ENCODE measurements at regions not wholly inside any gene's neighbourhood (a gene's known extent, or its start where the extent isn't known, plus 50 kb on each side); places are given as distances from the start of the nearest gene placed in this dataset.

DNA sequence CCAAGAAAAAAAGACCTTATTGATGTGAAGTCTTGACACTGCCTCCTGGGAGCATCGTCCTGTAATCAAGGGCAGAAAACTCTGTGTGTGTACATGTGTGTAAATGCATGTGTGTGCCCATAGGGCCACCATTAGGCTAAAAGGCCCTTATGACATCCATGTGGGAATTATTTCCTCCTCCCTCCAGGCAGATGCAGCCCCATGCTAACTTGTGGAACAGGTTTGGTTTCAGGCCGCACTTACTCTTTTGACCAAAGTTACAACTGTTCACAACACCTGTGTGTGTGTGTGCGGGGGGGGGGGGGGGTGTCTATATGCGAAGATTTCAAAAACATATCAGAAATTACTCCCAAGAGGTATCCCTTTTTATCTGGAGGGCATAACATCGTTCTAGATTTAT, 87.4 kb upstream of the SLC14A2 start:
- DNase-seq (no peak), ATAC-seq (ENCODE audit: low FRiP score) (no peak)
- WGBS, 2 donors: 88 to 90% methylated on average over 5 of the region's 5 CpGs
- Histone ChIP-seq H3K27me3 (ENCODE audit: control insufficient read depth in 1 of 2, insufficient read depth in 2 of 2, low read length in 1 of 2) (no peaks in the 10 kb centered on the region), H3K4me1 (ENCODE audit: control insufficient read depth in 1 of 2, insufficient read depth in 2 of 2, low read length in 2 of 2) (no peaks in the 10 kb centered on the region), H3K9me3 (ENCODE audit: control insufficient read depth, low read length) (no peaks in the 10 kb centered on the region), H3K27ac (ENCODE audit: low read depth in 1 of 2, low read length in 2 of 2) (no peak overlapping the region), H3K4me3 (ENCODE audit: low read length in 2 of 2) (no peak overlapping the region), H3K36me3 (ENCODE audit: control insufficient read depth in 1 of 2, insufficient read depth in 2 of 2, low read length in 1 of 2) (no peaks in the 10 kb centered on the region)
- intact Hi-C loops (cut with DNase I): no loop called here

- H3K9me3 ChIP-seq (ENCODE audit: control insufficient read depth, low read length): no peaks in the 10 kb centered on the region
- no peak overlapping the region for H3K4me3 ChIP-seq (ENCODE audit: low read length in 2 of 2)
- intact Hi-C loops (cut with DNase I): no loop called here
- no peak for ATAC-seq (ENCODE audit: low FRiP score)
- DNase-seq: no peak
- no peaks in the 10 kb centered on the region for H3K27me3 ChIP-seq (ENCODE audit: control insufficient read depth in 1 of 2, insufficient read depth in 2 of 2, low read length in 1 of 2)
- no peaks in the 10 kb centered on the region for H3K36me3 ChIP-seq (ENCODE audit: control insufficient read depth in 1 of 2, insufficient read depth in 2 of 2, low read length in 1 of 2)
- 50 to 67% methylated on average over 2 of the region's 2 CpGs for whole genome bisulfite sequencing, 2 donors
- no peak overlapping the region for H3K27ac ChIP-seq (ENCODE audit: low read depth in 1 of 2, low read length in 2 of 2)
- no peaks in the 10 kb centered on the region for H3K4me1 ChIP-seq (ENCODE audit: control insufficient read depth in 1 of 2, insufficient read depth in 2 of 2, low read length in 2 of 2)
Measured at GRCh38 chr18:45528712-45529336, 86.5 kb upstream of the SLC14A2 start.

DNA sequence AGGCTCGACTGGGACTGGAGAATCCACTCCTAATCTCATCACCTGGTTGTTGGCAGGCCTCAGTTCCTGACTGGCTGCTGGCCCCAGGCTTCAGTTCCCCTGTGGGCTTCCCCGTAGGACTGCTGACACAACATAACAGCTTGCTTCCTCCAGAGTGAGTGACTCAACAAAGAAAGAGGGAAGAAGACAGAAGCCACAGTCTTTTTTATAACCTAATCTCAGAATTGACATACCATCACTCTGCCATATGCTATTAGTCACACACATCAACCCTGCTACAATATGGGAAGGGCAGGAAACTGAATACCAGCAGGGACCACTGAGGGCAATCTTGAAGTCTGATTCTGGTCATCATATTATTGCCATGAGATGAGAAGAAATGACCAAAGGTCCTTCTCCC, 76.8 kb upstream of the SLC14A2 start:
- 70 to 79% methylated on average over 2 of the region's 2 CpGs for WGBS, 2 donors
- Histone ChIP-seq H3K9me3 (ENCODE audit: control insufficient read depth, low read length) (no peaks in the 10 kb centered on the region), H3K36me3 (ENCODE audit: control insufficient read depth in 1 of 2, insufficient read depth in 2 of 2, low read length in 1 of 2) (no peaks in the 10 kb centered on the region), H3K27ac (ENCODE audit: low read depth in 1 of 2, low read length in 2 of 2) (no peak overlapping the region), H3K4me1 (ENCODE audit: control insufficient read depth in 1 of 2, insufficient read depth in 2 of 2, low read length in 2 of 2) (peaks cover 0 to 4% of the 10 kb centered on the region in 2 donors), H3K27me3 (ENCODE audit: control insufficient read depth in 1 of 2, insufficient read depth in 2 of 2, low read length in 1 of 2) (no peaks in the 10 kb centered on the region), H3K4me3 (ENCODE audit: low read length in 2 of 2) (no peak overlapping the region)
- no peak for DNase-seq
- ATAC-seq (ENCODE audit: low FRiP score): no peak
- intact Hi-C loops (cut with DNase I): no loop called here

DNA sequence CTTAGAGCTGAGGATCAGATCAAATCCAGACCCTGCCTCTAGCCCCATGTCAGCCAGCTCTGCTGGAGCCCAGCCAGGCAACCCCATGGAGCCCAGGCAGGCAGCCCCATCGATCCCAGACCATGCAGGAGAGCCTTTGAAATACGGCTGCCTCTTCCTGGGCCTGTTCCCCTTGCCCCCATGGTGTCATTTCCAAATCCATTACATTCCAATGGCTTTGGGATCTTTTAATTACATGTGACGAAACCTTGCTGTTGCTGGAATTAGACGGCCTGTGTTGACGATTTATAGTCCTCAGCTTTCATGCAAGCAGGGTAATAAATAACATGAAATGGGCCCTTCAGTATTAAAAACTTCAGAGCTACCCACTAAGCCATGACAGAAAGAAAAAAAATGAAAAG, 75.8 kb upstream of the SLC14A2 start:
- ATAC-seq (ENCODE audit: low FRiP score) (no peak), DNase-seq (no peak)
- Histone ChIP-seq H3K9me3 (ENCODE audit: control insufficient read depth, low read length) (no peaks in the 10 kb centered on the region), H3K27me3 (ENCODE audit: control insufficient read depth in 1 of 2, insufficient read depth in 2 of 2, low read length in 1 of 2) (no peaks in the 10 kb centered on the region), H3K36me3 (ENCODE audit: control insufficient read depth in 1 of 2, insufficient read depth in 2 of 2, low read length in 1 of 2) (no peaks in the 10 kb centered on the region), H3K27ac (ENCODE audit: low read depth in 1 of 2, low read length in 2 of 2) (no peak overlapping the region), H3K4me3 (ENCODE audit: low read length in 2 of 2) (no peak overlapping the region), H3K4me1 (ENCODE audit: control insufficient read depth in 1 of 2, insufficient read depth in 2 of 2, low read length in 2 of 2) (peaks cover 0 to 4% of the 10 kb centered on the region in 2 donors)
- intact Hi-C loops (cut with DNase I): no loop called here
- WGBS, 2 donors: 72 to 92% methylated on average over 5 of the region's 5 CpGs

- Histone ChIP-seq H3K36me3 (ENCODE audit: control insufficient read depth in 1 of 2, insufficient read depth in 2 of 2, low read length in 1 of 2) (no peaks in the 10 kb centered on the region), H3K27me3 (ENCODE audit: control insufficient read depth in 1 of 2, insufficient read depth in 2 of 2, low read length in 1 of 2) (no peaks in the 10 kb centered on the region), H3K4me1 (ENCODE audit: control insufficient read depth in 1 of 2, insufficient read depth in 2 of 2, low read length in 2 of 2) (peaks cover 0 to 4% of the 10 kb centered on the region in 2 donors), H3K4me3 (ENCODE audit: low read length in 2 of 2) (no peak overlapping the region), H3K9me3 (ENCODE audit: control insufficient read depth, low read length) (no peaks in the 10 kb centered on the region), H3K27ac (ENCODE audit: low read depth in 1 of 2, low read length in 2 of 2) (no peak overlapping the region)
- WGBS, 2 donors: 80 to 83% methylated on average over 7 of the region's 7 CpGs
- DNase-seq (peak in 1 of 2 donors; percentile 54), ATAC-seq (ENCODE audit: low FRiP score) (no peak)
- intact Hi-C loops (cut with DNase I): no loop called here
Measured at GRCh38 chr18:45540125-45540524, 75.2 kb upstream of the SLC14A2 start.

DNA sequence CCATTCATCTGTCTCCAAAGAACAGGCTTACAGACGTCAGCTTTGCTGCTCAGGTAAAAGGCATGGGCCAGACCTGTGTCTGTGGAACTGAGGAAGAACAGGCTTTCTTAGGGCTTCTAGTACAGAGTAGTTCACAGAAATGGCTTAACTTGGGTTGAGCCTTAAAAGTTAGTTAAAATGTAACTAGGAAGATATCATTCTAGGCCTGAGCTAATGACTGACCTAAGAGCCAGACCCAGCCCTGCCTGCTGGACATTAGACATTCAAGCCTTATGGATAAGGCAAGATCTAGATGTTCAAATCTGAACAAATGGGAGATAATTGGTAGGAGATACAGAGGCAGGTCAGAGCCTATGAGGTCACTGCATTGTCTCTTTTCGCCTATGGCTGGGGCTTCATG, 73.9 kb upstream of the SLC14A2 start:
- no peaks in the 10 kb centered on the region for H3K27me3 ChIP-seq (ENCODE audit: control insufficient read depth in 1 of 2, insufficient read depth in 2 of 2, low read length in 1 of 2)
- H3K4me1 ChIP-seq (ENCODE audit: control insufficient read depth in 1 of 2, insufficient read depth in 2 of 2, low read length in 2 of 2): peaks cover 0 to 4% of the 10 kb centered on the region in 2 donors
- no peaks in the 10 kb centered on the region for H3K9me3 ChIP-seq (ENCODE audit: control insufficient read depth, low read length)
- ATAC-seq (ENCODE audit: low FRiP score): peak; percentile 8
- 87 to 93% methylated on average over 2 of the region's 2 CpGs for WGBS, 2 donors
- intact Hi-C loops (cut with DNase I): no loop called here
- DNase-seq: no peak
- H3K27ac ChIP-seq (ENCODE audit: low read depth in 1 of 2, low read length in 2 of 2): peak overlapping the region in 1 of 2 donors; percentile 46
- no peaks in the 10 kb centered on the region for H3K36me3 ChIP-seq (ENCODE audit: control insufficient read depth in 1 of 2, insufficient read depth in 2 of 2, low read length in 1 of 2)
- H3K4me3 ChIP-seq (ENCODE audit: low read length in 2 of 2): no peak overlapping the region

GRCh38 chr18:45542043-45542442, 73.2 kb upstream of the SLC14A2 start:
- no peak overlapping the region for H3K27ac ChIP-seq (ENCODE audit: low read depth in 1 of 2, low read length in 2 of 2)

GRCh38 chr18:45547910-45548309, 67.4 kb upstream of the SLC14A2 start:
- DNase-seq (no peak), ATAC-seq (ENCODE audit: low FRiP score) (no peak)
- H3K4me1 ChIP-seq (ENCODE audit: control insufficient read depth in 1 of 2, insufficient read depth in 2 of 2, low read length in 2 of 2): peaks cover 0 to 3% of the 10 kb centered on the region in 2 donors
- no peaks in the 10 kb centered on the region for H3K9me3 ChIP-seq (ENCODE audit: control insufficient read depth, low read length)
- H3K4me3 ChIP-seq (ENCODE audit: low read length in 2 of 2): no peak overlapping the region
- no peaks in the 10 kb centered on the region for H3K27me3 ChIP-seq (ENCODE audit: control insufficient read depth in 1 of 2, insufficient read depth in 2 of 2, low read length in 1 of 2)
- intact Hi-C loops (cut with DNase I): no loop called here
- no peaks in the 10 kb centered on the region for H3K36me3 ChIP-seq (ENCODE audit: control insufficient read depth in 1 of 2, insufficient read depth in 2 of 2, low read length in 1 of 2)
- WGBS, 2 donors: 25 to 77% methylated on average over 4 of the region's 4 CpGs
- peak overlapping the region in 1 of 2 donors; percentile 41 for H3K27ac ChIP-seq (ENCODE audit: low read depth in 1 of 2, low read length in 2 of 2)

More at GRCh38 chr18:45542043-45542442, 73.2 kb upstream of the SLC14A2 start:
- ATAC-seq (ENCODE audit: low FRiP score): peak; percentile 58
- Histone ChIP-seq H3K4me1 (ENCODE audit: control insufficient read depth in 1 of 2, insufficient read depth in 2 of 2, low read length in 2 of 2) (peaks cover 0 to 4% of the 10 kb centered on the region in 2 donors), H3K27me3 (ENCODE audit: control insufficient read depth in 1 of 2, insufficient read depth in 2 of 2, low read length in 1 of 2) (no peaks in the 10 kb centered on the region), H3K36me3 (ENCODE audit: control insufficient read depth in 1 of 2, insufficient read depth in 2 of 2, low read length in 1 of 2) (no peaks in the 10 kb centered on the region), H3K4me3 (ENCODE audit: low read length in 2 of 2) (no peak overlapping the region), H3K9me3 (ENCODE audit: control insufficient read depth, low read length) (no peaks in the 10 kb centered on the region)
- intact Hi-C loops (cut with DNase I): no loop called here
- WGBS, 2 donors: 17% methylated on average over 5 of the region's 5 CpGs
- peak in 1 of 2 donors; percentile 84 for DNase-seq

GRCh38 chr18:45548614-45549013, 66.7 kb upstream of the SLC14A2 start:
- Histone ChIP-seq H3K4me1 (ENCODE audit: control insufficient read depth in 1 of 2, insufficient read depth in 2 of 2, low read length in 2 of 2) (peaks cover 0 to 3% of the 10 kb centered on the region in 2 donors), H3K4me3 (ENCODE audit: low read length in 2 of 2) (no peak overlapping the region), H3K36me3 (ENCODE audit: control insufficient read depth in 1 of 2, insufficient read depth in 2 of 2, low read length in 1 of 2) (no peaks in the 10 kb centered on the region), H3K9me3 (ENCODE audit: control insufficient read depth, low read length) (no peaks in the 10 kb centered on the region), H3K27me3 (ENCODE audit: control insufficient read depth in 1 of 2, insufficient read depth in 2 of 2, low read length in 1 of 2) (no peaks in the 10 kb centered on the region), H3K27ac (ENCODE audit: low read depth in 1 of 2, low read length in 2 of 2) (no peak overlapping the region)
- no peak for DNase-seq
- intact Hi-C loops (cut with DNase I): no loop called here
- ATAC-seq (ENCODE audit: low FRiP score): no peak
- WGBS, 2 donors: 50 to 66% methylated on average over 1 of the region's 1 CpG

All from aorta (tissue), 5 donors.